Esophagus muscularis mucosa (tissue), 4 donors: ENCODE measurements at regions not wholly inside any gene's neighbourhood (a gene's known extent, or its start where the extent isn't known, plus 50 kb on each side); places are given as distances from the start of the nearest gene placed in this dataset.

Experiments
- EP300 ChIP-seq: sonication (generic); formaldehyde crosslinking; IDR thresholded peaks from one replicate; pipeline ENCODE4 v1.6.1; 2017; ENCODE audit warnings: antibody characterized with exemption
- POLR2A ChIP-seq: fragments of 450-650 bp; IDR thresholded peaks from one replicate; pipeline ENCODE4 v1.6.1; 2017; ENCODE audit warnings: antibody characterized with exemption, moderate library complexity, mild to moderate bottlenecking, low read depth
- POLR2AphosphoS5 ChIP-seq, 2 donors: sonication (generic); formaldehyde crosslinking; IDR thresholded peaks; one replicate each; pipeline ENCODE4 v1.6.1; 2017; ENCODE audit warnings: antibody characterized with exemption in 2 of 2
- TF ChIP-seq, protein P1 (sequence below), 3 experiments: fragments of 200-600 bp in 2 of 3; fragments of 450-650 bp in 1 of 3; sonication (generic) in 2 of 3; IDR thresholded peaks; one replicate each; pipeline ENCODE4 v1.5.1; 2017 to 2019; ENCODE audit warnings: antibody characterized with exemption in 3 of 3, mild to moderate bottlenecking in 2 of 3, moderate library complexity in 1 of 3

DNA sequence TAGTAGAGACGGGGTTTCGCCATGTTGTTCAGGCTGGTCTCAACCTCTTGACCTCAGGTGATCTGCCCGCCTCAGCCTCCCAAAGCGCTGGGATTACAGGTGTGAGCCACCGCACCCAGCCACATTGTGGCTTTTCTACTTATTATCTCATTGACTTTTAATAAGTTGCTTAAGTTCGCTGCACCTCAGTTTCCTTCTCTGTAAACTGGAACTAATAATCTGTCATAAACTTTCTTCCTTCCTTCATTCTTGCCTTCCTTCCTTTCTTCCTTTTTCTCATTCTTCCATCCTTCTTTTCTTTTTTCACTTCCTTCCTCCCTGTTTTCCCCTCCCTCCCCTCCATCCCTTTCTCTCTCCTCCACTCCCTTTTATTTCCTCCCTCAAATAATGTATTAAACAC is 192.2 kb downstream of the MAF start:
- TF ChIP-seq, protein P1, sequence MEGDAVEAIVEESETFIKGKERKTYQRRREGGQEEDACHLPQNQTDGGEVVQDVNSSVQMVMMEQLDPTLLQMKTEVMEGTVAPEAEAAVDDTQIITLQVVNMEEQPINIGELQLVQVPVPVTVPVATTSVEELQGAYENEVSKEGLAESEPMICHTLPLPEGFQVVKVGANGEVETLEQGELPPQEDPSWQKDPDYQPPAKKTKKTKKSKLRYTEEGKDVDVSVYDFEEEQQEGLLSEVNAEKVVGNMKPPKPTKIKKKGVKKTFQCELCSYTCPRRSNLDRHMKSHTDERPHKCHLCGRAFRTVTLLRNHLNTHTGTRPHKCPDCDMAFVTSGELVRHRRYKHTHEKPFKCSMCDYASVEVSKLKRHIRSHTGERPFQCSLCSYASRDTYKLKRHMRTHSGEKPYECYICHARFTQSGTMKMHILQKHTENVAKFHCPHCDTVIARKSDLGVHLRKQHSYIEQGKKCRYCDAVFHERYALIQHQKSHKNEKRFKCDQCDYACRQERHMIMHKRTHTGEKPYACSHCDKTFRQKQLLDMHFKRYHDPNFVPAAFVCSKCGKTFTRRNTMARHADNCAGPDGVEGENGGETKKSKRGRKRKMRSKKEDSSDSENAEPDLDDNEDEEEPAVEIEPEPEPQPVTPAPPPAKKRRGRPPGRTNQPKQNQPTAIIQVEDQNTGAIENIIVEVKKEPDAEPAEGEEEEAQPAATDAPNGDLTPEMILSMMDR (IDR thresholded peaks at IDR 0.05), result no peak
- TF ChIP-seq POLR2A, result no peak
- no peak for TF ChIP-seq POLR2AphosphoS5 (IDR thresholded peaks at IDR 0.05)
- TF ChIP-seq EP300, result no peak
